HG02610 (cell line): ENCODE measurements at regions not wholly inside any gene's neighbourhood (a gene's known extent, or its start where the extent isn't known, plus 50 kb on each side); places are given as distances from the start of the nearest gene placed in this dataset.
"Not testable (repeated sequence)": the region's sequence is repeated elsewhere in the genome, so short reads cannot be mapped to it uniquely, and the experiment has no call there.

ENCODE experiments used
- ATAC-seq: cut with Tn5 transposase; IDR thresholded peaks from one replicate; pipeline ENCODE4 v1.9.1; 2021; ENCODE audit warnings: mild to moderate bottlenecking, moderate library complexity; ENCODE audit not compliant: unreplicated experiment

- ATAC-seq = no peak
These were observed 124.8 kb upstream of the GRIK3 start for GRCh38 chr1:37159102-37159501.

- no peak for ATAC-seq
These were observed 126.9 kb upstream of the GRIK3 start for GRCh38 chr1:37161171-37161570.

GRCh38 chr1:37162059-37162458, 127.7 kb upstream of the GRIK3 start:
- no peak for ATAC-seq

- ATAC-seq = no peak
These were observed 131.7 kb upstream of the GRIK3 start for GRCh38 chr1:37166005-37166404.

GRCh38 chr1:37167479-37167878, 133.2 kb upstream of the GRIK3 start:
- no peak for ATAC-seq

GRCh38 chr1:37169241-37169640, 134.9 kb upstream of the GRIK3 start:
- no peak for ATAC-seq

- no peak for ATAC-seq
These were observed 135.5 kb upstream of the GRIK3 start for GRCh38 chr1:37169743-37170275.

- no peak for ATAC-seq
These were observed 137.4 kb upstream of the GRIK3 start for GRCh38 chr1:37171691-37172090.

GRCh38 chr1:37174341-37174740, 140.0 kb upstream of the GRIK3 start:
- ATAC-seq = no peak

- ATAC-seq = no peak
These were observed 140.6 kb upstream of the GRIK3 start for GRCh38 chr1:37174876-37175275.

- ATAC-seq = no peak
These were observed 141.4 kb upstream of the GRIK3 start for GRCh38 chr1:37175666-37176215.

- no peak for ATAC-seq
These were observed 142.0 kb upstream of the GRIK3 start for GRCh38 chr1:37176269-37176668.

- ATAC-seq = no peak
These were observed 143.0 kb upstream of the GRIK3 start for GRCh38 chr1:37177230-37177864.

- no peak for ATAC-seq
These were observed 147.1 kb upstream of the GRIK3 start for GRCh38 chr1:37181425-37181824.

- ATAC-seq = no peak
These were observed 150.5 kb upstream of the GRIK3 start for GRCh38 chr1:37184789-37185188.

GRCh38 chr1:37186246-37186756, 152.0 kb upstream of the GRIK3 start:
- no peak for ATAC-seq

GRCh38 chr1:37189111-37189510, 154.8 kb upstream of the GRIK3 start:
- no peak for ATAC-seq

GRCh38 chr1:37197411-37197810, 163.1 kb upstream of the GRIK3 start:
- ATAC-seq = no peak

- ATAC-seq = not testable (repeated sequence)
These were observed 180.0 kb upstream of the GRIK3 start for GRCh38 chr1:37214305-37214704.

- no peak for ATAC-seq
These were observed 199.3 kb upstream of the GRIK3 start for GRCh38 chr1:37233606-37234005.

GRCh38 chr1:37234941-37235418, 200.7 kb upstream of the GRIK3 start:
- ATAC-seq = no peak

- no peak for ATAC-seq
These were observed 203.6 kb upstream of the GRIK3 start for GRCh38 chr1:37237948-37238347.
